GM12878 (cell line): ENCODE measurements at regions not wholly inside any gene's neighbourhood (a gene's known extent, or its start where the extent isn't known, plus 50 kb on each side); places are given as distances from the start of the nearest gene placed in this dataset.

Experiments used
- ATAC-seq: fragments of 200-7000 bp; cut with Tn5 transposase; 3 replicates; pipeline ENCODE4 v1.9.1; 2020; ENCODE audit warnings: mild to moderate bottlenecking, moderate library complexity
- BruUV-seq: library from RNA; stranded (reverse); fragments of 400-500 nt; replicated peaks from 2 replicates; lab custom pipeline; 2021; lab: Mats Ljungman, UMichigan
- CTCF ChIA-PET: fragments of 300-600 bp; sonication (Branson Sonifier 250); formaldehyde crosslinking; extraction: SDS; loops from one replicate; lab custom pipeline; 2021; ENCODE audit warnings: inconsistent platforms; lab: Yijun Ruan, JAX
- POLR2A ChIA-PET: fragments of 350-600 bp; formaldehyde crosslinking; extraction: SDS; loops from one replicate; lab custom pipeline; 2021; ENCODE audit warnings: inconsistent platforms; lab: Charles Lee
- RAD21 ChIA-PET: fragments of 300-600 bp; sonication (Branson Sonifier 250); formaldehyde crosslinking; loops from one replicate; lab custom pipeline; 2023; ENCODE audit warnings: antibody characterized with exemption; ENCODE audit not compliant: unreplicated experiment; lab: Charles Lee
- SMC1A ChIA-PET: fragments of 300-600 bp; sonication (Branson Sonifier 250); formaldehyde crosslinking; loops from one replicate; lab custom pipeline; 2023; ENCODE audit not compliant: unreplicated experiment, uncharacterized antibody; lab: Charles Lee
- DNase-seq: peaks from one replicate; pipeline ENCODE4 v3.0.0-alpha.2; 2011; ENCODE audit warnings: low read depth, low spot score
- FAIRE-seq: peaks from 3 replicates; lab custom pipeline; 2011; peaks lifted over from hg19 to GRCh38; lab: Jason Lieb, UNC
- H2AFZ ChIP-seq: 2 replicates; pipeline ENCODE4 v1.6.0; 2011; ENCODE audit warnings: low read depth, low read length, control low read depth; ENCODE audit not compliant: control insufficient read depth
- H3K27ac ChIP-seq: 2 replicates; pipeline ENCODE4 v1.5.1; 2011; ENCODE audit warnings: control low read depth; ENCODE audit not compliant: control insufficient read depth, insufficient read depth
- H3K27me3 ChIP-seq, 2 experiments: replicated peaks in 1 of 2; 2 replicates each; pipeline versions ENCODE4 v1.6.0 to v1.6.1; 2011; ENCODE audit warnings: low read length in 1 of 2; ENCODE audit not compliant: control insufficient read depth in 2 of 2, insufficient read depth in 2 of 2
- H3K36me3 ChIP-seq, 2 experiments: 2 replicates each; pipeline ENCODE4 v1.5.1; 2011; ENCODE audit warnings: low read length in 1 of 2; ENCODE audit not compliant: control insufficient read depth in 2 of 2, insufficient read depth in 2 of 2
- H3K4me1 ChIP-seq: 2 replicates; pipeline ENCODE4 v1.6.1; 2011; ENCODE audit warnings: mild to moderate bottlenecking, low read length, moderate library complexity, mixed read lengths; ENCODE audit not compliant: control insufficient read depth, insufficient read depth
- H3K4me2 ChIP-seq: 2 replicates; pipeline ENCODE4 v1.6.0; 2011; ENCODE audit warnings: control low read depth; ENCODE audit not compliant: control insufficient read depth, insufficient read depth
- H3K4me3 ChIP-seq: fragments of 200-600 bp; sonication (generic); 2 replicates; pipeline ENCODE4 v1.5.1; 2016
- H3K79me2 ChIP-seq: 2 replicates; pipeline ENCODE4 v1.6.0; 2011; ENCODE audit warnings: low read length; ENCODE audit not compliant: control insufficient read depth, insufficient read depth
- H3K9ac ChIP-seq: 2 replicates; pipeline ENCODE4 v1.8.0; 2011; ENCODE audit warnings: low read length, control low read depth, mixed read lengths; ENCODE audit not compliant: control insufficient read depth, insufficient read depth
- H3K9me3 ChIP-seq: replicated peaks from 3 replicates; pipeline ENCODE4 v1.5.1; 2011; ENCODE audit warnings: mild to moderate bottlenecking, low read length; ENCODE audit not compliant: control insufficient read depth, insufficient read depth
- H4K20me1 ChIP-seq: 2 replicates; pipeline ENCODE4 v1.6.0; 2011; ENCODE audit not compliant: control insufficient read depth, insufficient read depth
- CBX3 ChIP-seq: fragments of 200-600 bp; sonication (generic); IDR thresholded peaks from 2 replicates; pipeline ENCODE4 v1.6.1; 2016; ENCODE audit warnings: low read depth, borderline replicate concordance
- EZH2 ChIP-seq: IDR thresholded peaks from 2 replicates; pipeline ENCODE4 v1.6.1; 2012; ENCODE audit warnings: low read depth, mild to moderate bottlenecking, control low read depth, inconsistent platforms, low read length, borderline replicate concordance; ENCODE audit not compliant: control insufficient read depth
- HDGF ChIP-seq: fragments of 450-650 bp; IDR thresholded peaks from 2 replicates; pipeline ENCODE4 v1.6.1; 2016; ENCODE audit warnings: antibody characterized with exemption
- NFIC ChIP-seq: IDR thresholded peaks from 2 replicates; pipeline ENCODE4 v1.6.1; 2012; ENCODE audit warnings: low read depth, mild to moderate bottlenecking, inconsistent platforms, low read length, moderate library complexity
- PML ChIP-seq: IDR thresholded peaks from 2 replicates; pipeline ENCODE4 v1.6.1; 2012; ENCODE audit warnings: low read length, inconsistent platforms
- POLR2A ChIP-seq: IDR thresholded peaks from 2 replicates; pipeline ENCODE4 v1.6.1; 2011; ENCODE audit warnings: low read depth, mild to moderate bottlenecking, low read length
- RCOR1 ChIP-seq: conservative IDR thresholded peaks from 2 replicates; pipeline ENCODE4 v1.6.1; 2012; ENCODE audit warnings: low read depth, low read length, improper control_type of control experiment
- TAF1 ChIP-seq: IDR thresholded peaks from 2 replicates; pipeline ENCODE4 v1.6.1; 2011; ENCODE audit warnings: mild to moderate bottlenecking, low read depth, low read length, borderline replicate concordance
- WGBS: methylation state at CpG from one replicate; pipeline ENCODE4 v1.1.6; 2016; ENCODE audit warnings: low lambda C conversion rate; ENCODE audit not compliant: insufficient replicate concordance, insufficient coverage; ENCODE audit errors: missing lambda C conversion rate; 5-methylcytosine and 5-hydroxymethylcytosine counted together
- in situ Hi-C: fragments of 300-500 bp; cut with MboI; formaldehyde crosslinking; loops from 9 replicates; pipeline ENCODE4 v1.14.3; 2018; ENCODE audit warnings: mixed read lengths
- intact Hi-C: fragments of 100-400 bp; cut with micrococcal nuclease; formaldehyde crosslinking; loops from one replicate; pipeline ENCODE4 v1.14.2; 2022; ENCODE audit not compliant: unreplicated experiment
- TF ChIP-seq, protein P1 (sequence below): IDR thresholded peaks from 2 replicates; pipeline ENCODE4 v1.6.1; 2011; ENCODE audit warnings: borderline replicate concordance, low read depth, mild to moderate bottlenecking, moderate library complexity, low read length; ENCODE audit not compliant: insufficient read depth, poor library complexity, severe bottlenecking
- TF ChIP-seq, protein P2 (sequence below): fragments of 150-350 bp; IDR thresholded peaks from 2 replicates; pipeline ENCODE4 v1.6.1; 2014; ENCODE audit warnings: mild to moderate bottlenecking, low read depth, low read length
- TF ChIP-seq, protein P3 (sequence below): fragments of 450-650 bp; IDR thresholded peaks from 2 replicates; pipeline ENCODE4 v1.6.1; 2017; ENCODE audit warnings: mild to moderate bottlenecking, moderate library complexity
- TF ChIP-seq, protein P4 (sequence below): fragments of 450-650 bp; IDR thresholded peaks from 2 replicates; pipeline ENCODE4 v1.6.1; 2017; ENCODE audit warnings: mild to moderate bottlenecking, moderate library complexity

DNA sequence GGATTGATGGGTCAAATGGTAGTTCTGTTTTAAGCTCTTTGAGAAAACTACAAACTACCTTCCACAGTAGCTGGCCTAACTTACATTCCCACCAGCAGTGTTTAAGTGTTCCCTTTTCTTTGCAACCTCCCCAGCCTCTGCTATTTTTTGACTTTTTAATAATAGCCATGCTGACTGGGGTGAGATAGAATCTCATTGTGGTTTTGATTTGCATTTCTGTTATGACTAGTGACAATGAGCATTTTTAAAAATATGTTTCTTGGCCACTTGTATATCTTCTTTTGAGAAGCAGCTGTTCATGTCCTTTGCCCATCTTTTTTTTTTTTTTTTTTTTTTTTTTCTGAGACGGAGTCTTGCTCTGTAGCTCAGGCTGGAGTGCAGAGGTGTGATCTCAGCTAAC is 155.2 kb upstream of the BMPER start (continued):
- TF ChIP-seq, protein P1, sequence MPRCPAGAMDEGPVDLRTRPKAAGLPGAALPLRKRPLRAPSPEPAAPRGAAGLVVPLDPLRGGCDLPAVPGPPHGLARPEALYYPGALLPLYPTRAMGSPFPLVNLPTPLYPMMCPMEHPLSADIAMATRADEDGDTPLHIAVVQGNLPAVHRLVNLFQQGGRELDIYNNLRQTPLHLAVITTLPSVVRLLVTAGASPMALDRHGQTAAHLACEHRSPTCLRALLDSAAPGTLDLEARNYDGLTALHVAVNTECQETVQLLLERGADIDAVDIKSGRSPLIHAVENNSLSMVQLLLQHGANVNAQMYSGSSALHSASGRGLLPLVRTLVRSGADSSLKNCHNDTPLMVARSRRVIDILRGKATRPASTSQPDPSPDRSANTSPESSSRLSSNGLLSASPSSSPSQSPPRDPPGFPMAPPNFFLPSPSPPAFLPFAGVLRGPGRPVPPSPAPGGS: no peak
- TF ChIP-seq, protein P2, sequence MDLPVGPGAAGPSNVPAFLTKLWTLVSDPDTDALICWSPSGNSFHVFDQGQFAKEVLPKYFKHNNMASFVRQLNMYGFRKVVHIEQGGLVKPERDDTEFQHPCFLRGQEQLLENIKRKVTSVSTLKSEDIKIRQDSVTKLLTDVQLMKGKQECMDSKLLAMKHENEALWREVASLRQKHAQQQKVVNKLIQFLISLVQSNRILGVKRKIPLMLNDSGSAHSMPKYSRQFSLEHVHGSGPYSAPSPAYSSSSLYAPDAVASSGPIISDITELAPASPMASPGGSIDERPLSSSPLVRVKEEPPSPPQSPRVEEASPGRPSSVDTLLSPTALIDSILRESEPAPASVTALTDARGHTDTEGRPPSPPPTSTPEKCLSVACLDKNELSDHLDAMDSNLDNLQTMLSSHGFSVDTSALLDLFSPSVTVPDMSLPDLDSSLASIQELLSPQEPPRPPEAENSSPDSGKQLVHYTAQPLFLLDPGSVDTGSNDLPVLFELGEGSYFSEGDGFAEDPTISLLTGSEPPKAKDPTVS: no peak
- TF ChIP-seq PML: no peak
- TF ChIP-seq NFIC: peak; percentile 61

DNA sequence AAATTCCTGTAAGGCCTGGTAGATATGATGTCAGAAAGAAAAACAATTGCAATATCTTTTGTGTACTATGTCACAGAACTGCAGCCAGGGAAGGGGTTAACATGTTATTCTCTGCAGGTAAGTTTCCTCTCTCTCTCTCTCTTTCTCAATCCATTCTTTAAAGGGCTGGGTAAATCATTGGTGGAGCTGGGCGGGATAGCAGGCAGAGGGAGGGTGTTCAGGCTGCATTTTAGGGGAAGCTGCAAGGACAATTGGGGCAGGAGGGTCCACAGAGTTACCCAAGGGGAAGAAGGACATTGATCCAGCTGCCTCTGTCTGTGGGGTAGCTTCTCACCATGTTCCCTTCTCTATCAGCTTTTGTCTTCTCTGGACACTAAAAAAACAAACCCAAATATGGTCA is 153.9 kb upstream of the BMPER start:
- FAIRE-seq (no peak), ATAC-seq (no peak), DNase-seq (no peak)
- ChIA-PET RAD21 (no interaction called here), CTCF (interaction anchor here (0.7 to 1.1 kb wide), 4 partner anchors 9 to 333 kb away, joined by 3 to 4 read pairs (median 3); no protein-coding TSS in a partner anchor), POLR2A (interaction anchor here (0.6 kb wide), 2 partner anchors 8 to 699 kb away, joined by 5 to 6 read pairs; no protein-coding TSS in a partner anchor), SMC1A (no interaction called here)
- H3K4me2 ChIP-seq: no peak overlapping the region
- intact Hi-C loops (no loop called here), in situ Hi-C loops (no loop called here)
- no peaks in the 10 kb centered on the region for H3K36me3 ChIP-seq
- WGBS: 0% methylated on average over 1 of the region's 1 CpG
- H3K9ac ChIP-seq: no peak overlapping the region
- BruUV-seq: no TSS peak
- H3K27me3 ChIP-seq: no peaks in the 10 kb centered on the region
- peaks cover 9% of the 10 kb centered on the region; the same call in 1 of the 2 replicates for H3K4me1 ChIP-seq
- H3K27ac ChIP-seq: no peak overlapping the region
- no peaks in the 10 kb centered on the region for H3K79me2 ChIP-seq
- no peaks in the 10 kb centered on the region for H3K9me3 ChIP-seq
- no peak overlapping the region for H3K4me3 ChIP-seq
- no peak overlapping the region for H2AFZ ChIP-seq
- no peaks in the 10 kb centered on the region for H4K20me1 ChIP-seq
- no peak for TF ChIP-seq RCOR1
- no peak for TF ChIP-seq CBX3
- TF ChIP-seq TAF1: no peak
- TF ChIP-seq, protein P3, sequence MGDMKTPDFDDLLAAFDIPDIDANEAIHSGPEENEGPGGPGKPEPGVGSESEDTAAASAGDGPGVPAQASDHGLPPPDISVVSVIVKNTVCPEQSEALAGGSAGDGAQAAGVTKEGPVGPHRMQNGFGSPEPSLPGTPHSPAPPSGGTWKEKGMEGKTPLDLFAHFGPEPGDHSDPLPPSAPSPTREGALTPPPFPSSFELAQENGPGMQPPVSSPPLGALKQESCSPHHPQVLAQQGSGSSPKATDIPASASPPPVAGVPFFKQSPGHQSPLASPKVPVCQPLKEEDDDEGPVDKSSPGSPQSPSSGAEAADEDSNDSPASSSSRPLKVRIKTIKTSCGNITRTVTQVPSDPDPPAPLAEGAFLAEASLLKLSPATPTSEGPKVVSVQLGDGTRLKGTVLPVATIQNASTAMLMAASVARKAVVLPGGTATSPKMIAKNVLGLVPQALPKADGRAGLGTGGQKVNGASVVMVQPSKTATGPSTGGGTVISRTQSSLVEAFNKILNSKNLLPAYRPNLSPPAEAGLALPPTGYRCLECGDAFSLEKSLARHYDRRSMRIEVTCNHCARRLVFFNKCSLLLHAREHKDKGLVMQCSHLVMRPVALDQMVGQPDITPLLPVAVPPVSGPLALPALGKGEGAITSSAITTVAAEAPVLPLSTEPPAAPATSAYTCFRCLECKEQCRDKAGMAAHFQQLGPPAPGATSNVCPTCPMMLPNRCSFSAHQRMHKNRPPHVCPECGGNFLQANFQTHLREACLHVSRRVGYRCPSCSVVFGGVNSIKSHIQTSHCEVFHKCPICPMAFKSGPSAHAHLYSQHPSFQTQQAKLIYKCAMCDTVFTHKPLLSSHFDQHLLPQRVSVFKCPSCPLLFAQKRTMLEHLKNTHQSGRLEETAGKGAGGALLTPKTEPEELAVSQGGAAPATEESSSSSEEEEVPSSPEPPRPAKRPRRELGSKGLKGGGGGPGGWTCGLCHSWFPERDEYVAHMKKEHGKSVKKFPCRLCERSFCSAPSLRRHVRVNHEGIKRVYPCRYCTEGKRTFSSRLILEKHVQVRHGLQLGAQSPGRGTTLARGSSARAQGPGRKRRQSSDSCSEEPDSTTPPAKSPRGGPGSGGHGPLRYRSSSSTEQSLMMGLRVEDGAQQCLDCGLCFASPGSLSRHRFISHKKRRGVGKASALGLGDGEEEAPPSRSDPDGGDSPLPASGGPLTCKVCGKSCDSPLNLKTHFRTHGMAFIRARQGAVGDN: no peak
- TF ChIP-seq HDGF: no peak
- no peak for TF ChIP-seq POLR2A
- TF ChIP-seq EZH2: no peak
- TF ChIP-seq, protein P4, sequence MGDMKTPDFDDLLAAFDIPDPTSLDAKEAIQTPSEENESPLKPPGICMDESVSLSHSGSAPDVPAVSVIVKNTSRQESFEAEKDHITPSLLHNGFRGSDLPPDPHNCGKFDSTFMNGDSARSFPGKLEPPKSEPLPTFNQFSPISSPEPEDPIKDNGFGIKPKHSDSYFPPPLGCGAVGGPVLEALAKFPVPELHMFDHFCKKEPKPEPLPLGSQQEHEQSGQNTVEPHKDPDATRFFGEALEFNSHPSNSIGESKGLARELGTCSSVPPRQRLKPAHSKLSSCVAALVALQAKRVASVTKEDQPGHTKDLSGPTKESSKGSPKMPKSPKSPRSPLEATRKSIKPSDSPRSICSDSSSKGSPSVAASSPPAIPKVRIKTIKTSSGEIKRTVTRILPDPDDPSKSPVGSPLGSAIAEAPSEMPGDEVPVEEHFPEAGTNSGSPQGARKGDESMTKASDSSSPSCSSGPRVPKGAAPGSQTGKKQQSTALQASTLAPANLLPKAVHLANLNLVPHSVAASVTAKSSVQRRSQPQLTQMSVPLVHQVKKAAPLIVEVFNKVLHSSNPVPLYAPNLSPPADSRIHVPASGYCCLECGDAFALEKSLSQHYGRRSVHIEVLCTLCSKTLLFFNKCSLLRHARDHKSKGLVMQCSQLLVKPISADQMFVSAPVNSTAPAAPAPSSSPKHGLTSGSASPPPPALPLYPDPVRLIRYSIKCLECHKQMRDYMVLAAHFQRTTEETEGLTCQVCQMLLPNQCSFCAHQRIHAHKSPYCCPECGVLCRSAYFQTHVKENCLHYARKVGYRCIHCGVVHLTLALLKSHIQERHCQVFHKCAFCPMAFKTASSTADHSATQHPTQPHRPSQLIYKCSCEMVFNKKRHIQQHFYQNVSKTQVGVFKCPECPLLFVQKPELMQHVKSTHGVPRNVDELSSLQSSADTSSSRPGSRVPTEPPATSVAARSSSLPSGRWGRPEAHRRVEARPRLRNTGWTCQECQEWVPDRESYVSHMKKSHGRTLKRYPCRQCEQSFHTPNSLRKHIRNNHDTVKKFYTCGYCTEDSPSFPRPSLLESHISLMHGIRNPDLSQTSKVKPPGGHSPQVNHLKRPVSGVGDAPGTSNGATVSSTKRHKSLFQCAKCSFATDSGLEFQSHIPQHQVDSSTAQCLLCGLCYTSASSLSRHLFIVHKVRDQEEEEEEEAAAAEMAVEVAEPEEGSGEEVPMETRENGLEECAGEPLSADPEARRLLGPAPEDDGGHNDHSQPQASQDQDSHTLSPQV: no peak
